Breast epithelium (tissue), 4 donors: ENCODE measurements at regions not wholly inside any gene's neighbourhood (a gene's known extent, or its start where the extent isn't known, plus 50 kb on each side); places are given as distances from the start of the nearest gene placed in this dataset.

Experiments
- DNase-seq, 2 donors: peaks; one replicate each; pipeline ENCODE4 v3.0.0-alpha.2; 2019; ENCODE audit warnings: low spot score in 2 of 2
- H3K27ac ChIP-seq, 2 donors: fragments of 200-600 bp; sonication (generic) in 1 of 2; one replicate each; pipeline ENCODE4 v1.5.1; 2016 to 2019; ENCODE audit warnings: mild to moderate bottlenecking in 1 of 2
- H3K27me3 ChIP-seq, 2 donors: fragments of 200-600 bp; sonication (generic) in 1 of 2; one replicate each; pipeline versions ENCODE4 v1.5.1 to v1.6.0; 2017 to 2019; ENCODE audit warnings: control low read depth in 1 of 2, mild to moderate bottlenecking in 1 of 2
- H3K36me3 ChIP-seq: fragments of 200-600 bp; one replicate; pipeline ENCODE4 v1.5.1; 2019
- H3K4me1 ChIP-seq, 2 donors: fragments of 200-600 bp; sonication (generic); one replicate each; pipeline ENCODE4 v1.5.1; 2016 to 2019; ENCODE audit warnings: control low read depth in 1 of 2
- H3K4me3 ChIP-seq, 3 donors: fragments of 200-600 bp; sonication (generic); 1 replicate in 2 of 3; 2 replicates in 1 of 3; pipeline ENCODE4 v1.5.1; 2016 to 2019; ENCODE audit warnings: mild to moderate bottlenecking in 3 of 3, moderate library complexity in 2 of 3
- H3K9me3 ChIP-seq, 2 donors: fragments of 200-600 bp; sonication (generic) in 1 of 2; one replicate each; pipeline ENCODE4 v1.5.1; 2016 to 2019; ENCODE audit warnings: control low read depth in 1 of 2
- CTCF ChIP-seq, 3 donors: fragments of 450-650 bp; IDR thresholded peaks; one replicate each; pipeline ENCODE4 v1.5.1; 2016 to 2017; ENCODE audit warnings: antibody characterized with exemption in 3 of 3, mild to moderate bottlenecking in 3 of 3, moderate library complexity in 3 of 3
- POLR2A ChIP-seq: fragments of 450-650 bp; IDR thresholded peaks from one replicate; pipeline ENCODE4 v1.6.1; 2016; ENCODE audit warnings: antibody characterized with exemption, mild to moderate bottlenecking, moderate library complexity
- POLR2AphosphoS5 ChIP-seq, 3 donors: sonication (generic); formaldehyde crosslinking; IDR thresholded peaks; one replicate each; pipeline ENCODE4 v1.6.1; 2017; ENCODE audit warnings: antibody characterized with exemption in 3 of 3
- intact Hi-C: fragments of 100-400 bp; cut with DNase I; formaldehyde crosslinking; loops from one replicate; pipeline ENCODE4 v1.15.1; 2023; ENCODE audit warnings: low total_unique reads

GRCh38 chr1:185593271-185593670 is 140.9 kb upstream of the HMCN1 start:
- H3K4me3 ChIP-seq, result no peak overlapping the region
- H3K27me3 ChIP-seq, result no peaks in the 10 kb centered on the region
- no peaks in the 10 kb centered on the region for H3K9me3 ChIP-seq
- no peaks in the 10 kb centered on the region for H3K4me1 ChIP-seq
- no peak overlapping the region for H3K27ac ChIP-seq
- TF ChIP-seq CTCF (IDR thresholded peaks at IDR 0.05), result no peak
- no peak for TF ChIP-seq POLR2AphosphoS5 (IDR thresholded peaks at IDR 0.05)
- no peak for TF ChIP-seq POLR2A
- intact Hi-C loops, result no loop called here
- no peak for DNase-seq
- H3K36me3 ChIP-seq, result no peaks in the 10 kb centered on the region

GRCh38 chr1:185585770-185586169 is 148.4 kb upstream of the HMCN1 start:
- H3K4me3 ChIP-seq, result no peak overlapping the region
- no peaks in the 10 kb centered on the region for H3K36me3 ChIP-seq
- H3K9me3 ChIP-seq, result peaks cover 0 to 20% of the 10 kb centered on the region in 2 donors
- DNase-seq, result no peak
- no peaks in the 10 kb centered on the region for H3K4me1 ChIP-seq
- no peak overlapping the region for H3K27ac ChIP-seq
- no peaks in the 10 kb centered on the region for H3K27me3 ChIP-seq
- intact Hi-C loops, result no loop called here
- TF ChIP-seq POLR2A (no peak), POLR2AphosphoS5 (IDR thresholded peaks at IDR 0.05) (no peak), CTCF (IDR thresholded peaks at IDR 0.05) (no peak)

GRCh38 chr1:185581961-185582725 is 152.0 kb upstream of the HMCN1 start:
- no peak for TF ChIP-seq POLR2AphosphoS5 (IDR thresholded peaks at IDR 0.05)
- no peak for TF ChIP-seq CTCF (IDR thresholded peaks at IDR 0.05)
- TF ChIP-seq POLR2A, result no peak
- no peak for DNase-seq
- intact Hi-C loops, result no loop called here

GRCh38 chr1:185581020-185581419 is 153.2 kb upstream of the HMCN1 start:
- Histone ChIP-seq H3K27ac (no peak overlapping the region), H3K9me3 (peaks cover 8 to 45% of the 10 kb centered on the region in 2 donors), H3K36me3 (no peaks in the 10 kb centered on the region), H3K27me3 (no peaks in the 10 kb centered on the region), H3K4me3 (no peak overlapping the region), H3K4me1 (no peaks in the 10 kb centered on the region)
- intact Hi-C loops, result no loop called here
- TF ChIP-seq POLR2A (no peak), CTCF (IDR thresholded peaks at IDR 0.05) (no peak), POLR2AphosphoS5 (IDR thresholded peaks at IDR 0.05) (no peak)
- no peak for DNase-seq

More at GRCh38 chr1:185581961-185582725, 152.0 kb upstream of the HMCN1 start:
- H3K36me3 ChIP-seq, result no peaks in the 10 kb centered on the region
- H3K27me3 ChIP-seq, result no peaks in the 10 kb centered on the region
- H3K4me1 ChIP-seq, result no peaks in the 10 kb centered on the region
- no peak overlapping the region for H3K27ac ChIP-seq
- H3K9me3 ChIP-seq, result peaks cover 8 to 45% of the 10 kb centered on the region in 2 donors
- H3K4me3 ChIP-seq, result no peak overlapping the region

- no peak for DNase-seq
- Histone ChIP-seq H3K4me1 (no peaks in the 10 kb centered on the region), H3K27me3 (no peaks in the 10 kb centered on the region), H3K9me3 (peaks cover 8 to 41% of the 10 kb centered on the region in 2 donors), H3K4me3 (no peak overlapping the region), H3K36me3 (no peaks in the 10 kb centered on the region), H3K27ac (no peak overlapping the region)
- intact Hi-C loops, result no loop called here
- TF ChIP-seq CTCF (IDR thresholded peaks at IDR 0.05) (no peak), POLR2AphosphoS5 (IDR thresholded peaks at IDR 0.05) (no peak), POLR2A (no peak)
Observed at GRCh38 chr1:185578293-185578692, 155.9 kb upstream of the HMCN1 start.
